ENCODE measurements at regions not wholly inside any gene's neighbourhood (a gene's known extent, or its start where the extent isn't known, plus 50 kb on each side); places are given as distances from the start of the nearest gene placed in this dataset.
"Not testable (repeated sequence)": the region's sequence is repeated elsewhere in the genome, so short reads cannot be mapped to it uniquely, and the experiment has no call there.

- H3K36me3 ChIP-seq (replicated peaks in 1 of 2; ENCODE audit: control insufficient read depth in 1 of 2, insufficient read depth in 2 of 2, low read length in 2 of 2): no peaks in the 10 kb centered on the region
- no peak for TF ChIP-seq CTCF (IDR thresholded peaks at IDR 0.05)
- no peak for DNase-seq
- no peak overlapping the region for H3K27ac ChIP-seq (ENCODE audit: low read depth in 1 of 2, low read length in 2 of 2)
- no peak overlapping the region for H3K27ac Mint-ChIP-seq
- H3K4me1 ChIP-seq (ENCODE audit: control insufficient read depth in 1 of 2, insufficient read depth in 2 of 2, low read length in 2 of 2): no peaks in the 10 kb centered on the region
- H3K9me3 Mint-ChIP-seq: peaks cover 0 to 3% (median 2%) of the 10 kb centered on the region in 7 donors
- no peaks in the 10 kb centered on the region for H3K79me2 ChIP-seq (ENCODE audit: insufficient read depth, low read length)
- no peak overlapping the region for H3K4me2 ChIP-seq (replicated peaks; ENCODE audit: extremely low read depth, low read length, poor library complexity, severe bottlenecking)
- H2AFZ ChIP-seq (ENCODE audit: insufficient read depth, low read depth, low read length, poor library complexity, severe bottlenecking): no peak overlapping the region
- H3K27me3 ChIP-seq (ENCODE audit: control insufficient read depth in 2 of 2, insufficient read depth in 2 of 2, low read length in 2 of 2): no peaks in the 10 kb centered on the region
- no peak overlapping the region for H3K9ac ChIP-seq (ENCODE audit: insufficient read depth, low read length, poor library complexity, severe bottlenecking)
- no peaks in the 10 kb centered on the region for H3K4me1 Mint-ChIP-seq
- H3K4me3 ChIP-seq (replicated peaks in 1 of 3; ENCODE audit: low read depth in 2 of 3, low read length in 3 of 3): no peak overlapping the region
- intact Hi-C loops (cut with micrococcal nuclease): no loop called here
- H3K27me3 Mint-ChIP-seq (ENCODE audit: low read depth in 3 of 3): peaks cover 0 to 1% (median 0%) of the 10 kb centered on the region in 3 donors
- no peaks in the 10 kb centered on the region for H3K9me3 ChIP-seq (replicated peaks in 1 of 2; ENCODE audit: control insufficient read depth in 1 of 2, insufficient read depth in 1 of 2, low read length in 2 of 2)
- no peak overlapping the region for H3K4me3 Mint-ChIP-seq
- no peaks in the 10 kb centered on the region for H4K20me1 ChIP-seq (ENCODE audit: insufficient read depth, low read length)
- no peaks in the 10 kb centered on the region for H3K36me3 Mint-ChIP-seq
Observed at GRCh38 chr3:166986000-166986399, 394.1 kb downstream of the ZBBX start.

GRCh38 chr3:166975796-166976195 lies 404.3 kb downstream of the ZBBX start:
- intact Hi-C loops (cut with micrococcal nuclease); H3K36me3 ChIP-seq (replicated peaks in 1 of 2; ENCODE audit: control insufficient read depth in 1 of 2, insufficient read depth in 2 of 2, low read length in 2 of 2); H3K4me2 ChIP-seq (replicated peaks; ENCODE audit: extremely low read depth, low read length, poor library complexity, severe bottlenecking); DNase-seq; H2AFZ ChIP-seq (ENCODE audit: insufficient read depth, low read depth, low read length, poor library complexity, severe bottlenecking); H3K79me2 ChIP-seq (ENCODE audit: insufficient read depth, low read length); H3K4me1 ChIP-seq (ENCODE audit: control insufficient read depth in 1 of 2, insufficient read depth in 2 of 2, low read length in 2 of 2); H3K27ac ChIP-seq (ENCODE audit: low read depth in 1 of 2, low read length in 2 of 2); H3K27me3 ChIP-seq (ENCODE audit: control insufficient read depth in 2 of 2, insufficient read depth in 2 of 2, low read length in 2 of 2); H3K4me1 Mint-ChIP-seq; H3K27ac Mint-ChIP-seq; H3K4me3 Mint-ChIP-seq; H3K27me3 Mint-ChIP-seq (ENCODE audit: low read depth in 3 of 3); H4K20me1 ChIP-seq (ENCODE audit: insufficient read depth, low read length); H3K9ac ChIP-seq (ENCODE audit: insufficient read depth, low read length, poor library complexity, severe bottlenecking); H3K36me3 Mint-ChIP-seq; H3K4me3 ChIP-seq (replicated peaks in 1 of 3; ENCODE audit: low read depth in 2 of 3, low read length in 3 of 3): not testable (repeated sequence)
- peaks cover 5 to 18% (median 11%) of the 10 kb centered on the region in 7 donors for H3K9me3 Mint-ChIP-seq
- H3K9me3 ChIP-seq (replicated peaks in 1 of 2; ENCODE audit: control insufficient read depth in 1 of 2, insufficient read depth in 1 of 2, low read length in 2 of 2): peaks cover 4 to 25% of the 10 kb centered on the region in 2 donors
- WGBS (ENCODE audit: insufficient coverage): 97% methylated on average over 32 of the region's 36 CpGs

GRCh38 chr3:166967714-166968113 lies 412.4 kb downstream of the ZBBX start:
- H3K36me3 ChIP-seq (replicated peaks in 1 of 2; ENCODE audit: control insufficient read depth in 1 of 2, insufficient read depth in 2 of 2, low read length in 2 of 2); H4K20me1 ChIP-seq (ENCODE audit: insufficient read depth, low read length); H3K36me3 Mint-ChIP-seq; DNase-seq; intact Hi-C loops (cut with micrococcal nuclease); H3K79me2 ChIP-seq (ENCODE audit: insufficient read depth, low read length); H3K4me1 ChIP-seq (ENCODE audit: control insufficient read depth in 1 of 2, insufficient read depth in 2 of 2, low read length in 2 of 2); H2AFZ ChIP-seq (ENCODE audit: insufficient read depth, low read depth, low read length, poor library complexity, severe bottlenecking); H3K27ac Mint-ChIP-seq; H3K4me2 ChIP-seq (replicated peaks; ENCODE audit: extremely low read depth, low read length, poor library complexity, severe bottlenecking); H3K4me3 Mint-ChIP-seq; H3K9ac ChIP-seq (ENCODE audit: insufficient read depth, low read length, poor library complexity, severe bottlenecking); H3K4me3 ChIP-seq (replicated peaks in 1 of 3; ENCODE audit: low read depth in 2 of 3, low read length in 3 of 3); H3K27me3 ChIP-seq (ENCODE audit: control insufficient read depth in 2 of 2, insufficient read depth in 2 of 2, low read length in 2 of 2); H3K27ac ChIP-seq (ENCODE audit: low read depth in 1 of 2, low read length in 2 of 2); H3K27me3 Mint-ChIP-seq (ENCODE audit: low read depth in 3 of 3); H3K4me1 Mint-ChIP-seq: not testable (repeated sequence)
- 100% methylated on average over 4 of the region's 8 CpGs for WGBS (ENCODE audit: insufficient coverage)
- H3K9me3 ChIP-seq (replicated peaks in 1 of 2; ENCODE audit: control insufficient read depth in 1 of 2, insufficient read depth in 1 of 2, low read length in 2 of 2): peaks cover 14 to 15% of the 10 kb centered on the region in 2 donors
- peaks cover 0 to 22% (median 9%) of the 10 kb centered on the region in 7 donors for H3K9me3 Mint-ChIP-seq

Measured in CD14-positive monocyte (primary cell).